ENCODE measurements at regions not wholly inside any gene's neighbourhood (a gene's known extent, or its start where the extent isn't known, plus 50 kb on each side); places are given as distances from the start of the nearest gene placed in this dataset.

DNA sequence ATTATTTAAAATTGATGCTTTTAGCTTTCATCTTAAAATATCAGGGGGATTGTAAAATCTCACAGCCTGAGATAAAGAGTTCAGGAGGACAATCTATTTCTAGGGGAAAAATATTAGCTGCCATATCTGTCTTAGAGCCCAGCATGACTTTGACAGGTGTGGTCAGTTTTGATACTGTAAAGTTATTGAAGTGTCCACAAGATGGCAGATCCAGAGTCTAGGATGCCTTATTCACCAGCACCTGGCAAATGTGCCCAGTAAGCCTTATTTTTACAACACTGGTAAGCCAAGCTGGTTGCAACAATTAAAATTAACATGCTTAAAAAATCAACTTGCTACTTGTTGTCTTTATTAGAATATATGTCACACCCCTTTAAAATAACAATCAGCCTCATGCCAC is 579.3 kb downstream of the SH2D4B start:
- no peak overlapping the region for H3K27ac Mint-ChIP-seq (ENCODE audit: low read depth)
- DNase-seq (ENCODE audit: low spot score in 2 of 2) (no peak), ATAC-seq (replicated peaks; ENCODE audit: extremely low read depth, poor library complexity, severe bottlenecking) (no peak)
- no peaks in the 10 kb centered on the region for H3K27me3 Mint-ChIP-seq
- no peaks in the 10 kb centered on the region for H3K9me3 Mint-ChIP-seq
- H3K36me3 Mint-ChIP-seq (ENCODE audit: insufficient read depth): no peaks in the 10 kb centered on the region
- H3K4me1 Mint-ChIP-seq: no peaks in the 10 kb centered on the region
- H3K4me3 Mint-ChIP-seq: no peak overlapping the region

DNA sequence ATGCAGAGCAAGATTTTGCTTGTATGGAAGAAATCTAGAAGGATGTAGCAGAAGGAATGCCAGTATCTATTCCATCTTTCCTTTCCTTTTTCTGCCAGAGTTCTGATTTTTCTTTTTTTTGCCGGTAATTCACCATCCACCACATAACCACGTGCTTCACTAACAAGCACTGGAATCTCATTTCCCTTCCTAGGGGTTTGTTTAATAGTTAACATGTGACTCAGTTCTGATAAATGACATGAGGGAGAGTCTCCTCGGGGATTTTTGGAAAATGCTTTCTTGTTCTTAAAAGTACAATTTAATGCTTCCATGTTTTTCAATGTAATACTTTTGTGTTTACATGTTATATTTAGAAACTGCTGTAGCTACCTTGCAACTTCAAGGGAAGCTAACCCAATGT is 590.2 kb downstream of the SH2D4B start:
- H3K9me3 Mint-ChIP-seq: peaks cover 15% of the 10 kb centered on the region
- H3K27me3 Mint-ChIP-seq: no peaks in the 10 kb centered on the region
- no peak overlapping the region for H3K27ac Mint-ChIP-seq (ENCODE audit: low read depth)
- no peaks in the 10 kb centered on the region for H3K36me3 Mint-ChIP-seq (ENCODE audit: insufficient read depth)
- no peak overlapping the region for H3K4me3 Mint-ChIP-seq
- DNase-seq (ENCODE audit: low spot score in 2 of 2) (no peak), ATAC-seq (replicated peaks; ENCODE audit: extremely low read depth, poor library complexity, severe bottlenecking) (no peak)
- no peaks in the 10 kb centered on the region for H3K4me1 Mint-ChIP-seq

DNA sequence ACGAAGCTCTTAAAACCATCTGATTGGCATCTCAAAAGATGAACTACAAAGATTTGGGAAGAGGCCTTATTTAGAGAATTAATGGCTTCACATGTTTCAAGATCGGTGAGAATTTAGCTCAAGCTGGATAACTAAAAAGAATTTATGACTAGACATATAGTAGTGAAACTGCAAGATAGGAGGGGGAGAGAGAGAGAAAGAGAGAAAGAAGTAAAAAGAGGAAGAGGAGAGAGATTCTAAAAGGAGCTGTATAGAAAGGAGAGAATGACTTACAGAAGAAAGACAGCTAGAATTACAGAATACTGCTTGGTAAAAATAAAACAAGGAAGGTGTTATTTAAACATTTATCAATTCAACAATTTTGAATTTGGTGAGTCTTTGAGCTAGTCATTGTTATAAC is 592.3 kb downstream of the SH2D4B start:
- Mint-ChIP-seq H3K4me1 (no peaks in the 10 kb centered on the region), H3K9me3 (peaks cover 8% of the 10 kb centered on the region), H3K27me3 (no peaks in the 10 kb centered on the region), H3K4me3 (no peak overlapping the region), H3K36me3 (ENCODE audit: insufficient read depth) (no peaks in the 10 kb centered on the region), H3K27ac (ENCODE audit: low read depth) (no peak overlapping the region)
- DNase-seq (ENCODE audit: low spot score in 2 of 2) (no peak), ATAC-seq (replicated peaks; ENCODE audit: extremely low read depth, poor library complexity, severe bottlenecking) (no peak)

DNA sequence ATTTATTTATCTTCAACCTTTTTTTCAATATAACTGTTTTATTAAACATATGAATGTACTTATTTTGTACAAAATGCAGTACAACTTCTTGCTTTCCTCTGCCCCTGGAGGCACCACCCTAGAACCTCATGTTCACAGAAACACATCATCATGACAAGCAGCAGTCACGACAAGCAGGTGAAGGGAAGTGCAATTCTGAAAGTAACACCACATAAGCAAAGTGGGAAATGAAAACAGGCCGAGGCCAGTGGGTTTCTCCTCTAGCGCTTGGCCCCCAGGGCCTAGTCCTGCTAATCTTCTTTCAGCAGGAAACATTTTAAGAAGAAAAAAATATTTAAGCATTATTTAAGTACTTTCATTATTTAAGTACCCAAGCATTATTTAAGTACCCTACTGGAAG is 598.1 kb downstream of the SH2D4B start:
- ATAC-seq (replicated peaks; ENCODE audit: extremely low read depth, poor library complexity, severe bottlenecking): no peak
- Mint-ChIP-seq H3K4me3 (no peak overlapping the region), H3K4me1 (no peaks in the 10 kb centered on the region), H3K27me3 (no peaks in the 10 kb centered on the region), H3K36me3 (ENCODE audit: insufficient read depth) (no peaks in the 10 kb centered on the region), H3K9me3 (peaks cover 15% of the 10 kb centered on the region), H3K27ac (ENCODE audit: low read depth) (no peak overlapping the region)
- DNase-seq (ENCODE audit: low spot score in 2 of 2): no peak

DNA sequence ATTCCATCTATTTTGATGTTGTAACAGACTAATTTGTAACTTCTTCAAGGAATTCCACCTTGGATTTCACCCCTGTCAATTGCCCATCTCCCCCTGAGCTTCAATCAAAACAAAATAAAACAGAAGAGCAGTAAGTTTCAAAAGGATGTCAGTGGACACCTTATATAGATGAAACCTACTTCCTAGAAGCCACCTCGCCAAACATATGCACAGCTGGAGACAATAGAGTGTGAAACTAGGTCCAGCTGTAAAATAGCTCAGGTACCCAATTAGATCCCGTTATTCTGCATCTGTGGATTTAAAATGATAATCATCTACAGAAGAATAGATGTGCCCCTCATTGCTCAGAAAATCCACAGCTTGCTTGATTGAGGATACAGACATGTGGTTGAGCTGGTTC is 598.6 kb downstream of the SH2D4B start:
- Mint-ChIP-seq H3K4me3 (no peak overlapping the region), H3K9me3 (peaks cover 15% of the 10 kb centered on the region), H3K27me3 (no peaks in the 10 kb centered on the region), H3K4me1 (no peaks in the 10 kb centered on the region), H3K36me3 (ENCODE audit: insufficient read depth) (no peaks in the 10 kb centered on the region), H3K27ac (ENCODE audit: low read depth) (no peak overlapping the region)
- ATAC-seq (replicated peaks; ENCODE audit: extremely low read depth, poor library complexity, severe bottlenecking) (no peak), DNase-seq (ENCODE audit: low spot score in 2 of 2) (no peak)

DNA sequence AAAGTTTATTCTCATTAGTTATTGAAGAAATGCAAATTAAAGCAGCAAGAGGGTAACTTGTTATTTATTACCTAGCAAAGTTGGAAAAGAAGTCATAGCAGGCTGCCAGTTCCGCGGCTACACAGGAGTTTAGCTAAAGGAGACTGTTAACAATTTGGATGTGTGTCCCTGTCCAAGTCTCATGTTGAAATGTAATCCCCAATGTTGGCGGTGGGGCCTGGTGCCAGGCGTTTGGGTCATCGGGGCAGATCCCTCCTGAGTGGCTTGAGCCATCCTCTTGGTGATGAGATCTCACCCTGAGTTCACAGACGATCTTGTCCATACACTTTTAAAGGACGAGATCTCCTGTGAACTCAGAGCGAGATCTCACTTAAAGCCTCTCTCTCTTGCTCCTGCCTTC is 608.3 kb downstream of the SH2D4B start:
- H3K4me1 Mint-ChIP-seq: no peaks in the 10 kb centered on the region
- H3K9me3 Mint-ChIP-seq: peaks cover 13% of the 10 kb centered on the region
- no peak overlapping the region for H3K27ac Mint-ChIP-seq (ENCODE audit: low read depth)

DNA sequence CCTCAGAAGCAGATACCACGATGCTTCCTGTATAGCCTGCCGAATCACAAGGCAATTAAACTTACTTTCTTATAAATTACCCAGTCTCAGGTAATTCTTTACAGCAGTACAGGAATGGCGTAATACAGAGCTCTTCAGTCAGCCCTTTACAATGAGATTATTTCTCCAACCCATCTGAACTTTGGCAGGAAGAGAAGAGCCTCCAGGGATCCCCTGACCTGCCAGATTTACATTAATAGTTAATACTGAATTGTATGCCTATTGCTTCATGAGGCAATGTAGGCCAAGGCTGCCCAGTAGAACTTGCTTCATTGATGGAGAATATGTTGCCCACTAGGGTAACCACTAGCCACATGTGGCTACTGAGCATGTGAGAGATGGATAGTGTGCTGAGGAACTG is 608.7 kb downstream of the SH2D4B start:
- DNase-seq (ENCODE audit: low spot score in 2 of 2) (no peak), ATAC-seq (replicated peaks; ENCODE audit: extremely low read depth, poor library complexity, severe bottlenecking) (no peak)
- Mint-ChIP-seq H3K4me1 (no peaks in the 10 kb centered on the region), H3K4me3 (no peak overlapping the region), H3K27ac (ENCODE audit: low read depth) (no peak overlapping the region), H3K36me3 (ENCODE audit: insufficient read depth) (no peaks in the 10 kb centered on the region), H3K9me3 (peaks cover 13% of the 10 kb centered on the region), H3K27me3 (no peaks in the 10 kb centered on the region)

More for the DNA sequence above, 608.3 kb downstream of the SH2D4B start:
- Mint-ChIP-seq H3K36me3 (ENCODE audit: insufficient read depth) (no peaks in the 10 kb centered on the region), H3K27me3 (no peaks in the 10 kb centered on the region), H3K4me3 (no peak overlapping the region)
- no peak for DNase-seq (ENCODE audit: low spot score in 2 of 2)
- ATAC-seq (replicated peaks; ENCODE audit: extremely low read depth, poor library complexity, severe bottlenecking): no peak

DNA sequence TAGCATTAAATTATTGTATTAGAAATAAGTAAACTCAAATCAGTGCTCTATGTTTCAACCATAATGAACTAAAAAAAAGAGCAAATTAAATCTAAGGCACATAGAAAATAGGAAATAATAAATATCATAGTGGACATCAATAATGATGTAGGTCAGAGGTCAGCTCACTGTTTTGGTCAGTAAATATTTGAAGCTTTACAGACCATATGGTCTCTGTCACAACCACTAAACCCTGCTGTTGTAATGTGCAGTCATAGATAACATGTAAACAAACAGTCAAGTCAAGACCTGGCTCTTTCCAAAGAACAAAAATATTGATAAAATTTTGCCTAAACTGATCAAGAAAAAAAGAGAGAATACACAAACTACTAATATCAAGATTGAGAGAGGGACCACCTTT is 615.0 kb downstream of the SH2D4B start:
- H3K4me1 Mint-ChIP-seq: no peaks in the 10 kb centered on the region
- no peaks in the 10 kb centered on the region for H3K36me3 Mint-ChIP-seq (ENCODE audit: insufficient read depth)
- ATAC-seq (replicated peaks; ENCODE audit: extremely low read depth, poor library complexity, severe bottlenecking) (no peak), DNase-seq (ENCODE audit: low spot score in 2 of 2) (no peak)
- no peaks in the 10 kb centered on the region for H3K9me3 Mint-ChIP-seq
- H3K4me3 Mint-ChIP-seq: no peak overlapping the region
- no peak overlapping the region for H3K27ac Mint-ChIP-seq (ENCODE audit: low read depth)
- H3K27me3 Mint-ChIP-seq: no peaks in the 10 kb centered on the region

DNA sequence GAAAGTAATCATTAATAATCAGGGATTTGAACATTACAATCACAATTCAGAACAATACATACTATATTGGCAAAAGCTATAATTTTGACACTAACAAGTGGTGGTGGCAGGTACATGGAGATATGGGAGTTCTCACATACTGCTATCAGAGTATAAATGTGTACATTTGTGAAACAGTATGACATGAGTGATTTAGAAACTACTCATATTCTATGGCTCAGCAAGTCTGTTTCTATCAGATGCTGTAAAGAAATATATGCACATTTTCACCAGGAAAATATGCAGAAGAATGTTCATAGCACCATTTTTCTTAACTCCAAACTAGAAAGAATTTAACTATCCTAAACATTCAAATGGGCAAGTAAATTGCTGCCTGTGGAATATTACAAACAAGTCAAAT is 620.0 kb downstream of the SH2D4B start:
- DNase-seq (ENCODE audit: low spot score in 2 of 2): no peak
- Mint-ChIP-seq H3K36me3 (ENCODE audit: insufficient read depth) (no peaks in the 10 kb centered on the region), H3K4me1 (no peaks in the 10 kb centered on the region), H3K9me3 (no peaks in the 10 kb centered on the region), H3K27me3 (no peaks in the 10 kb centered on the region), H3K4me3 (no peak overlapping the region), H3K27ac (ENCODE audit: low read depth) (no peak overlapping the region)
- ATAC-seq (replicated peaks; ENCODE audit: extremely low read depth, poor library complexity, severe bottlenecking): no peak

DNA sequence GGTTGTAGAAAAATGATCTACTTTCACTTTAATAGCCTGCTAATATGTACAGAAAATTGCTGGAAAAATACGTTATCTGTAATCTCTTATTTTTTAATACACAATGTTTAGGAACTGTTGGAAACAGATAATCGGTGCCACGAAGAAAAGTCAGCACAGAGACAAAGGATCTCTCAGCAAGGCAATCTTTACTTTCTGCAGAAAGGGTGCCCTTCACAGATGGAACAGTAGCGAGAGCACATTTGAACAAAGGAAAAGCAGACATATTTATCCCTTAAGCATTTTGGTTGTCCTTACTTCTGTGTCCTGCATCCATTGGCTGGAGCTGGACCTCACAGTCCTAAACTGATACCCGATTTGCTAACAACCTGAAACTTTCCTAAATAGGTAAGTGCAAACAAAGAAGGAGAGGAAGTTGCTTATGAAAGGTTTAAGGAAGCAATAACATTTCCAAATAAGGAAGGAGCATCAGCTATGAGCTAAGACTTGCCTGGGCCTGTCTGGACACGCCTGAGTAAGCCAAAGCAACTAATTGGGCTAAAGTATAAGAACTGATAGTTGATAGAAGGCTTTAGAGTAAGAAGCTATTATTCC is 640.0 kb downstream of the SH2D4B start:
- ATAC-seq (replicated peaks; ENCODE audit: extremely low read depth, poor library complexity, severe bottlenecking) (no peak), DNase-seq (ENCODE audit: low spot score in 2 of 2) (no peak)
- H3K27me3 Mint-ChIP-seq: no peaks in the 10 kb centered on the region
- H3K36me3 Mint-ChIP-seq (ENCODE audit: insufficient read depth): no peaks in the 10 kb centered on the region
- H3K9me3 Mint-ChIP-seq: peaks cover 10% of the 10 kb centered on the region
- H3K4me3 Mint-ChIP-seq: no peak overlapping the region
- no peaks in the 10 kb centered on the region for H3K4me1 Mint-ChIP-seq
- H3K27ac Mint-ChIP-seq (ENCODE audit: low read depth): no peak overlapping the region

DNA sequence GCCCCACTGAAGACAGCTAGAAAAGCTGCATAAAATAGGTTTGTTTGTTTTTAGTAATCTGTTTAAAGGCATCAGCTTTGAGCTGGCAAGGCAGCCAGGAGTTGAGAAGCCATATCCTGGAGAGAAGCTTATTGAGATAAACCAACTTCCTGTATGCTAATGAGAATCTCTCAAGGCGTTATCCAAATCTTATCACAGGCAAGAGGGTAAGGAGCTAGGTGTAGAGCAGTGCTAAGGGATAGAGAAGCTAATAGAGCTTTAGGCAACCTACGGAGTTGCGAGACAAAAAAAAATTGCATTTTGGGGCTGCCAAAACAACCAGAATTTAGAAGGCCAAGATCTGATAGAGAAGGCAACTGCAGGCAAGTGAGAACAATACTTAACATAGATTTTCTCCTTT is 641.6 kb downstream of the SH2D4B start:
- no peaks in the 10 kb centered on the region for H3K27me3 Mint-ChIP-seq
- peaks cover 15% of the 10 kb centered on the region for H3K9me3 Mint-ChIP-seq
- no peaks in the 10 kb centered on the region for H3K36me3 Mint-ChIP-seq (ENCODE audit: insufficient read depth)
- ATAC-seq (replicated peaks; ENCODE audit: extremely low read depth, poor library complexity, severe bottlenecking): no peak
- H3K27ac Mint-ChIP-seq (ENCODE audit: low read depth): no peak overlapping the region
- no peak overlapping the region for H3K4me3 Mint-ChIP-seq
- no peaks in the 10 kb centered on the region for H3K4me1 Mint-ChIP-seq
- DNase-seq (ENCODE audit: low spot score in 2 of 2): no peak

DNA sequence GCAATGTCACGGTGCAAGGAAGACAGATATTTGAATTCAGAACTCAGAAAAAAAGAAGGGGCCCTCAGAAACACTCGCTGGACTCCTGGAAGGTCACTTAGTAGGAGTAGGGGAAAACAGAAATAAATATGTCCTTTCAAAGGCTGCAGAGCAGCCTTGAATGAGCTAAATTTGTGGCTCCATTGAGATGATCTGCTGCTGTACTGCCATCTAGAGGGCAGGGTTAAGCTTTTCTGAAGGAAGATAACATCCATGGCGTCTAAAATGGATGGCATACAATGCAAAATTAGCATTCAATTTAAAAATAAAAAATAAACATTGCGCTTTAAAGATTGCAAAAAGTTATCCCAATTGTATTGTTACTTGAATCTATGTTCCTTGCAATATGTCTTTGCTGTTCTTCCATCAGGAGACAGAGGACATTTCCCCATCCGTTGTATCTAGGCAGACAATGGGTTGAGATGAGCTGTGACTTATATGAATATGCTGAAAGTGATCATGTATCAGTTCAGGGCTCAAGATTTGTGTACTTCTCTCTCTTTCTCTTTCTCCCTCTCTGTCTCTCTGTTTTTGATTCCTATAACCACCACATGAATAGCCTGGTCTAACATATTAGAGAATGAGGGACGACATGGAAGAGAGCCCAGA is 642.2 kb downstream of the SH2D4B start:
- H3K36me3 Mint-ChIP-seq (ENCODE audit: insufficient read depth): no peaks in the 10 kb centered on the region
- H3K27me3 Mint-ChIP-seq: no peaks in the 10 kb centered on the region
- H3K27ac Mint-ChIP-seq (ENCODE audit: low read depth): no peak overlapping the region
- no peaks in the 10 kb centered on the region for H3K4me1 Mint-ChIP-seq
- H3K9me3 Mint-ChIP-seq: peaks cover 15% of the 10 kb centered on the region
- DNase-seq (ENCODE audit: low spot score in 2 of 2) (no peak), ATAC-seq (replicated peaks; ENCODE audit: extremely low read depth, poor library complexity, severe bottlenecking) (no peak)
- no peak overlapping the region for H3K4me3 Mint-ChIP-seq

DNA sequence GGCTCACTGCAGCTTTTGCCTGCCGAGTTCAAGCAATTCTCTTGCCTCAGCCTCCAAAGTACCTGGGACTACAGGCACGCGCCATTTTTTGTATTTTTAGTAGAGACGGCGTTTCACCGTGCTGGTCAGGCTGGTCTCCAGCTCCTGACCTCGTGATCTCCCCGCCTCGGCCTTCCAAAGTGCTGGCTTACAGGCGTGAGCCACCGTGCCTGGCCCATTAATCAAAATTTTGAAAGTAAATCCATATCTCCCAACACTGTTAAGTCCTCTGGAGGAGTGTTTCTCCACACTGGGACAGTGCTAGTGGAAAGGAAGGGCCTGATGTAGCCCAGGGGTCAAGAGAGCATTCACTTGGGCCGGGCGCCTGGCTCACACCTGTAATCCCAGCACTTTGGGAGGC is 644.6 kb downstream of the SH2D4B start:
- Mint-ChIP-seq H3K27me3 (no peaks in the 10 kb centered on the region), H3K36me3 (ENCODE audit: insufficient read depth) (no peaks in the 10 kb centered on the region), H3K27ac (ENCODE audit: low read depth) (no peak overlapping the region), H3K9me3 (peaks cover 15% of the 10 kb centered on the region), H3K4me1 (no peaks in the 10 kb centered on the region), H3K4me3 (no peak overlapping the region)
- DNase-seq (ENCODE audit: low spot score in 2 of 2) (no peak), ATAC-seq (replicated peaks; ENCODE audit: extremely low read depth, poor library complexity, severe bottlenecking) (no peak)

Data from central memory CD8-positive, alpha-beta T cell (primary cell).